ENCODE measurements at regions not wholly inside any gene's neighbourhood (a gene's known extent, or its start where the extent isn't known, plus 50 kb on each side); places are given as distances from the start of the nearest gene placed in this dataset.

DNA sequence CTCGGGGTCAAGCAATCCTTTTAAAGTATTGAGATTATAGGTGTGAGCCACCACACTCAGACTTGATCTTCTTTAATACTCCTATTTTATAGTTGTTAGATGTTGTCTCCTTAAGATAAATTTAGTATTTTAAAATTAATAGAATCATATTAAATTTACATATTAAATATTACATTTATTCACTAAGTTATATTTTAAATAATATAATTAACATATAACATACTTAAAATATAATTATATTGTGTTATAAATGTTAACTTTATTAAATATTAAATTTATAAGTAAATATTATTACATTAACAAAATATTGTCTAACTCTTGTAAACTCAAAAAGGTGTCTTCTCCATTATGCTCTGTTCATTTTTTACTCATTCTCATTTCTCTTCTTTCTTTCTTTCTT is 675.9 kb upstream of the ADGRL4 start:
- no peak for TF ChIP-seq CHD4 (IDR thresholded peaks at IDR 0.05; ENCODE audit: borderline replicate concordance, low read length)
- TF ChIP-seq RXRA (CRISPR knock-in tag; IDR thresholded peaks at IDR 0.05) = no peak
- TF ChIP-seq POLR2A (IDR thresholded peaks at IDR 0.05; ENCODE audit: insufficient read depth in 1 of 2, low read depth in 2 of 2, low read length in 2 of 2) = no peak
- TF ChIP-seq SIN3A (IDR thresholded peaks at IDR 0.05; ENCODE audit: borderline replicate concordance, low read depth, low read length) = no peak
- no peak for TF ChIP-seq BCL6 (CRISPR knock-in tag; IDR thresholded peaks at IDR 0.05)
- no peak for TF ChIP-seq CEBPB (IDR thresholded peaks at IDR 0.05; ENCODE audit: borderline replicate concordance, low read depth, low read length)

Measured in HepG2 (cell line).